ENCODE measurements at regions not wholly inside any gene's neighbourhood (a gene's known extent, or its start where the extent isn't known, plus 50 kb on each side); places are given as distances from the start of the nearest gene placed in this dataset.

DNA sequence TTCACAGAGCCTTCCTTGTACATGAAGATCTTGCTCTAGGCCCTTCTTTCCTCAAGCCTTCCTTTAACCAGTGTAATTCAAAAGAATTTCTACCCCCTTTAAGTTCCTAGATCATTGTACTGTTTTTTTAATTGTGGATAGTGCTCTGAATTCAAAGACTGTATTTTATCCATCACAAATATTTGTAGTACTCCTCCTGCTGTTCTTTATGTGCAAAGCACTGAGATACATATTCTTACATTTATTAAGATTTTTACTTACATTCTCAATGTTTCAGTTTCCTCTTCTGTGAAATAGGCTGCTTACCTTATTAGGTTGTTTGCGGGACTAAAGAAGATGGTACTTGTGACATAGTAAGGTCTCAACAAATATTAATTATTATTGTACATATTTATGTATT is 168.8 kb upstream of the PDE4B start:
- H3K4me3 ChIP-seq, result no peak overlapping the region
- H3K79me2 ChIP-seq (ENCODE audit: insufficient read depth), result no peaks in the 10 kb centered on the region
- no peaks in the 10 kb centered on the region for H3K36me3 ChIP-seq (ENCODE audit: low read depth)
- H4K20me1 ChIP-seq (ENCODE audit: insufficient read depth), result no peaks in the 10 kb centered on the region
- no peaks in the 10 kb centered on the region for H3K27me3 ChIP-seq (replicated peaks; ENCODE audit: insufficient read depth)
- 92 to 100% methylated on average over 1 of the region's 1 CpG for WGBS, 2 experiments (ENCODE audit: low coverage in 1 of 2, low lambda C conversion rate in 2 of 2, missing lambda C conversion rate in 2 of 2)
- no peaks in the 10 kb centered on the region for H3K9me3 ChIP-seq (ENCODE audit: low read depth)
- H3K4me2 ChIP-seq (ENCODE audit: unreplicated experiment), result no peak overlapping the region
- in situ Hi-C loops (cut with MboI), result no loop called here
- no peak for TF ChIP-seq EZH2 (IDR thresholded peaks at IDR 0.05; ENCODE audit: insufficient read depth, poor library complexity, severe bottlenecking)
- TF ChIP-seq EZH2phosphoT487 (IDR thresholded peaks at IDR 0.05; ENCODE audit: insufficient read depth, low read depth), result no peak
- H3K9me2 ChIP-seq (ENCODE audit: insufficient read depth), result no peaks in the 10 kb centered on the region
- H3F3A ChIP-seq (ENCODE audit: insufficient read depth), result no peaks in the 10 kb centered on the region
- peak; percentile 19 for DNase-seq
- H3K9ac ChIP-seq, result no peak overlapping the region
- no peak overlapping the region for H2AFZ ChIP-seq
- no peaks in the 10 kb centered on the region for H3K4me1 ChIP-seq (ENCODE audit: insufficient read depth)
- no peak overlapping the region for H3K27ac ChIP-seq

DNA sequence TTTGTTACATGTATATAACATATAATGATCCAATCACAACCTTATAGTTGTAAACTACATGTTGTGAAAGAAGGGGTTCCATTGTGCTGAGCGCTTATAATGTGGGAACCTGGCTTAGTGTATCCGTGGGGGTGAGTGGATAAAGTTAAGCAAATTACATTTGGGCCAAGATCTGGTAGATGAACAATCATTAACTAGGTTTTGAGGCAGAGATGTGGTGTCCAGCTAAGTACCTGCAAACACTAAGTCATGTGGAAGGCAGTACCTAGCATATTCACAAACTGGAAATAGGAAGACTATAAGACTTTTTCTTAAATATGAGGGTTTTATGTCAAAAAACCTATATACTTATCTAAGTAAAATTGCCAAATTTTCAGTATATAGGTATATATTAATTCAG is 167.2 kb upstream of the PDE4B start:
- Histone ChIP-seq H3K79me2 (ENCODE audit: insufficient read depth) (no peaks in the 10 kb centered on the region), H3K9me2 (ENCODE audit: insufficient read depth) (no peaks in the 10 kb centered on the region), H2AFZ (no peak overlapping the region), H4K20me1 (ENCODE audit: insufficient read depth) (no peaks in the 10 kb centered on the region), H3K36me3 (ENCODE audit: low read depth) (no peaks in the 10 kb centered on the region), H3K27ac (no peak overlapping the region), H3K27me3 (replicated peaks; ENCODE audit: insufficient read depth) (no peaks in the 10 kb centered on the region), H3F3A (ENCODE audit: insufficient read depth) (no peaks in the 10 kb centered on the region), H3K9me3 (ENCODE audit: low read depth) (no peaks in the 10 kb centered on the region), H3K9ac (no peak overlapping the region), H3K4me1 (ENCODE audit: insufficient read depth) (no peaks in the 10 kb centered on the region), H3K4me3 (no peak overlapping the region), H3K4me2 (ENCODE audit: unreplicated experiment) (no peak overlapping the region)
- DNase-seq, result no peak
- 91 to 92% methylated on average over 2 of the region's 2 CpGs for WGBS, 2 experiments (ENCODE audit: low coverage in 1 of 2, low lambda C conversion rate in 2 of 2, missing lambda C conversion rate in 2 of 2)
- in situ Hi-C loops (cut with MboI), result no loop called here
- no peak for TF ChIP-seq EZH2 (IDR thresholded peaks at IDR 0.05; ENCODE audit: insufficient read depth, poor library complexity, severe bottlenecking)
- TF ChIP-seq EZH2phosphoT487 (IDR thresholded peaks at IDR 0.05; ENCODE audit: insufficient read depth, low read depth), result no peak

- Histone ChIP-seq H3K4me3 (no peak overlapping the region), H2AFZ (no peak overlapping the region), H3K9me2 (ENCODE audit: insufficient read depth) (no peaks in the 10 kb centered on the region), H3K36me3 (ENCODE audit: low read depth) (no peaks in the 10 kb centered on the region), H3F3A (ENCODE audit: insufficient read depth) (no peaks in the 10 kb centered on the region), H3K27ac (no peak overlapping the region), H3K79me2 (ENCODE audit: insufficient read depth) (no peaks in the 10 kb centered on the region), H4K20me1 (ENCODE audit: insufficient read depth) (no peaks in the 10 kb centered on the region), H3K9ac (no peak overlapping the region), H3K9me3 (ENCODE audit: low read depth) (no peaks in the 10 kb centered on the region), H3K4me2 (ENCODE audit: unreplicated experiment) (no peak overlapping the region), H3K27me3 (replicated peaks; ENCODE audit: insufficient read depth) (no peaks in the 10 kb centered on the region), H3K4me1 (ENCODE audit: insufficient read depth) (no peaks in the 10 kb centered on the region)
- DNase-seq, result no peak
- in situ Hi-C loops (cut with MboI), result no loop called here
- 89 to 93% methylated on average over 3 of the region's 3 CpGs for WGBS, 2 experiments (ENCODE audit: low coverage in 1 of 2, low lambda C conversion rate in 2 of 2, missing lambda C conversion rate in 2 of 2)
- TF ChIP-seq EZH2phosphoT487 (IDR thresholded peaks at IDR 0.05; ENCODE audit: insufficient read depth, low read depth) (no peak), EZH2 (IDR thresholded peaks at IDR 0.05; ENCODE audit: insufficient read depth, poor library complexity, severe bottlenecking) (no peak)
These were observed 166.7 kb upstream of the PDE4B start for GRCh38 chr1:65626003-65626402.

DNA sequence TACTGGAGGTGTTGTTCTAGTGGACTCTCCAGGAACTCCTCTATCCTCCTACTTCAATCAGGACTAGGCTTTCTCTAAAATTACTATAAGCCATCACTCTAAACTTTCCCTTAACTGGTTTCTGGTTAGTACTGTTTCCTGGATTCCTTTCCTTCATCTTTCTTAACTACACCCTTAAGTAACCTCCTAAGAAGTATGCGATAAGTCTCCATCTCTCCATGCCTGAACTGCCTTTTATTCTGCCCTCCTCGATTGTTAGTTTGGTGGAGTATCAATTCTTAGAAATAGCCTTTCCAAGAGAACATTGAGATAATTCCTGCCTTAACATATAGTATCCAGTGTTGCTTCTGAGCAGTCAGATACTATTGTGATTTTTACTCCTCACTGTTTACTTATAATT is 162.9 kb upstream of the PDE4B start:
- H4K20me1 ChIP-seq (ENCODE audit: insufficient read depth), result no peaks in the 10 kb centered on the region
- no peak overlapping the region for H3K4me2 ChIP-seq (ENCODE audit: unreplicated experiment)
- H3K9me2 ChIP-seq (ENCODE audit: insufficient read depth), result no peaks in the 10 kb centered on the region
- 89 to 92% methylated on average over 2 of the region's 2 CpGs for WGBS, 2 experiments (ENCODE audit: low coverage in 1 of 2, low lambda C conversion rate in 2 of 2, missing lambda C conversion rate in 2 of 2)
- DNase-seq, result no peak
- no peaks in the 10 kb centered on the region for H3K4me1 ChIP-seq (ENCODE audit: insufficient read depth)
- no peaks in the 10 kb centered on the region for H3K79me2 ChIP-seq (ENCODE audit: insufficient read depth)
- no peak overlapping the region for H3K9ac ChIP-seq
- no peak overlapping the region for H3K27ac ChIP-seq
- H3F3A ChIP-seq (ENCODE audit: insufficient read depth), result no peaks in the 10 kb centered on the region
- in situ Hi-C loops (cut with MboI), result no loop called here
- H3K27me3 ChIP-seq (replicated peaks; ENCODE audit: insufficient read depth), result no peaks in the 10 kb centered on the region
- no peaks in the 10 kb centered on the region for H3K9me3 ChIP-seq (ENCODE audit: low read depth)
- H3K4me3 ChIP-seq, result no peak overlapping the region
- H2AFZ ChIP-seq, result no peak overlapping the region
- H3K36me3 ChIP-seq (ENCODE audit: low read depth), result no peaks in the 10 kb centered on the region
- TF ChIP-seq EZH2 (IDR thresholded peaks at IDR 0.05; ENCODE audit: insufficient read depth, poor library complexity, severe bottlenecking) (no peak), EZH2phosphoT487 (IDR thresholded peaks at IDR 0.05; ENCODE audit: insufficient read depth, low read depth) (no peak)

DNA sequence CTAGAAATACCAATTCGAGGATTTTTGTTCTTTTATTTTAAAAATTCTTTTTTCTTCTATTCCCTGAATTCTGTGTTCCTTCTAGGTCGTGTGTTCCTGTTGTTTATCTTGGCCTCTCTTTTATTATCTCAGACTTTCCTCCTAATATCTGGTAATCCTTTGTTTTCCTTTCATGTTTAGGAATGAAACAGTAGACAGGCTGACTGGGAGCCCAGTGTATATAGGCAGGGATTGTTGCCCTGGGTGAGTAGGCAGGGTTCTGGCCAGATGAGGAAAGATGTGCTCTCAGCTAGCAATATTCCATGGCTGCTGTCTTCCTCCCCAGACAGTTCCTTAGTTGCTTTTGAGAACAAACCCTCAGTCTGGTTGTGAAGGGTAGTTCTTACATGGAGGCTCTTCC is 161.8 kb upstream of the PDE4B start:
- Histone ChIP-seq H3K4me2 (ENCODE audit: unreplicated experiment) (no peak overlapping the region), H3K27me3 (replicated peaks; ENCODE audit: insufficient read depth) (no peaks in the 10 kb centered on the region), H3F3A (ENCODE audit: insufficient read depth) (no peaks in the 10 kb centered on the region), H3K4me3 (no peak overlapping the region), H2AFZ (no peak overlapping the region), H3K79me2 (ENCODE audit: insufficient read depth) (no peaks in the 10 kb centered on the region), H3K4me1 (ENCODE audit: insufficient read depth) (no peaks in the 10 kb centered on the region), H3K27ac (no peak overlapping the region), H3K9me2 (ENCODE audit: insufficient read depth) (no peaks in the 10 kb centered on the region), H3K36me3 (ENCODE audit: low read depth) (no peaks in the 10 kb centered on the region), H3K9ac (no peak overlapping the region), H3K9me3 (ENCODE audit: low read depth) (no peaks in the 10 kb centered on the region), H4K20me1 (ENCODE audit: insufficient read depth) (no peaks in the 10 kb centered on the region)
- TF ChIP-seq EZH2 (IDR thresholded peaks at IDR 0.05; ENCODE audit: insufficient read depth, poor library complexity, severe bottlenecking), result no peak
- TF ChIP-seq EZH2phosphoT487 (IDR thresholded peaks at IDR 0.05; ENCODE audit: insufficient read depth, low read depth), result no peak
- no peak for DNase-seq
- WGBS, 2 experiments (ENCODE audit: low coverage in 1 of 2, low lambda C conversion rate in 2 of 2, missing lambda C conversion rate in 2 of 2), result 57 to 60% methylated on average over 2 of the region's 2 CpGs
- in situ Hi-C loops (cut with MboI), result no loop called here

All from GM23248 (cell line).